ENCODE measurements at regions not wholly inside any gene's neighbourhood (a gene's known extent, or its start where the extent isn't known, plus 50 kb on each side); places are given as distances from the start of the nearest gene placed in this dataset.

- no peak for DNase-seq
- H3K4me3 ChIP-seq, result no peak overlapping the region
- H3K27me3 ChIP-seq, result no peaks in the 10 kb centered on the region
- no peak overlapping the region for H3K27ac ChIP-seq
- WGBS, 2 donors, result 85 to 90% methylated on average over 2 of the region's 2 CpGs
- H3K36me3 ChIP-seq, result no peaks in the 10 kb centered on the region
- TF ChIP-seq, protein P1, sequence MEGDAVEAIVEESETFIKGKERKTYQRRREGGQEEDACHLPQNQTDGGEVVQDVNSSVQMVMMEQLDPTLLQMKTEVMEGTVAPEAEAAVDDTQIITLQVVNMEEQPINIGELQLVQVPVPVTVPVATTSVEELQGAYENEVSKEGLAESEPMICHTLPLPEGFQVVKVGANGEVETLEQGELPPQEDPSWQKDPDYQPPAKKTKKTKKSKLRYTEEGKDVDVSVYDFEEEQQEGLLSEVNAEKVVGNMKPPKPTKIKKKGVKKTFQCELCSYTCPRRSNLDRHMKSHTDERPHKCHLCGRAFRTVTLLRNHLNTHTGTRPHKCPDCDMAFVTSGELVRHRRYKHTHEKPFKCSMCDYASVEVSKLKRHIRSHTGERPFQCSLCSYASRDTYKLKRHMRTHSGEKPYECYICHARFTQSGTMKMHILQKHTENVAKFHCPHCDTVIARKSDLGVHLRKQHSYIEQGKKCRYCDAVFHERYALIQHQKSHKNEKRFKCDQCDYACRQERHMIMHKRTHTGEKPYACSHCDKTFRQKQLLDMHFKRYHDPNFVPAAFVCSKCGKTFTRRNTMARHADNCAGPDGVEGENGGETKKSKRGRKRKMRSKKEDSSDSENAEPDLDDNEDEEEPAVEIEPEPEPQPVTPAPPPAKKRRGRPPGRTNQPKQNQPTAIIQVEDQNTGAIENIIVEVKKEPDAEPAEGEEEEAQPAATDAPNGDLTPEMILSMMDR (IDR thresholded peaks at IDR 0.05), result no peak
- TF ChIP-seq POLR2A (IDR thresholded peaks at IDR 0.05), result no peak
- intact Hi-C loops (cut with DNase I), result no loop called here
- H3K9me3 ChIP-seq, result no peaks in the 10 kb centered on the region
- H3K4me1 ChIP-seq, result peaks cover 0 to 8% (median 0%) of the 10 kb centered on the region in 3 donors
These were observed 233.5 kb upstream of the GAS1 start for GRCh38 chr9:87180841-87181240.

GRCh38 chr9:87181670-87182069, 234.4 kb upstream of the GAS1 start:
- intact Hi-C loops (cut with DNase I), result no loop called here
- TF ChIP-seq, protein P1 (IDR thresholded peaks at IDR 0.05), result no peak
- TF ChIP-seq POLR2A (IDR thresholded peaks at IDR 0.05), result no peak
- no peak for DNase-seq
- H3K4me1 ChIP-seq, result peaks cover 0 to 8% (median 0%) of the 10 kb centered on the region in 3 donors
- no peaks in the 10 kb centered on the region for H3K36me3 ChIP-seq
- no peaks in the 10 kb centered on the region for H3K9me3 ChIP-seq
- 57 to 67% methylated on average over 1 of the region's 1 CpG for WGBS, 2 donors
- H3K27ac ChIP-seq, result no peak overlapping the region
- H3K4me3 ChIP-seq, result no peak overlapping the region
- no peaks in the 10 kb centered on the region for H3K27me3 ChIP-seq

GRCh38 chr9:87184956-87185642, 237.8 kb upstream of the GAS1 start:
- H3K9me3 ChIP-seq, result no peaks in the 10 kb centered on the region

DNA sequence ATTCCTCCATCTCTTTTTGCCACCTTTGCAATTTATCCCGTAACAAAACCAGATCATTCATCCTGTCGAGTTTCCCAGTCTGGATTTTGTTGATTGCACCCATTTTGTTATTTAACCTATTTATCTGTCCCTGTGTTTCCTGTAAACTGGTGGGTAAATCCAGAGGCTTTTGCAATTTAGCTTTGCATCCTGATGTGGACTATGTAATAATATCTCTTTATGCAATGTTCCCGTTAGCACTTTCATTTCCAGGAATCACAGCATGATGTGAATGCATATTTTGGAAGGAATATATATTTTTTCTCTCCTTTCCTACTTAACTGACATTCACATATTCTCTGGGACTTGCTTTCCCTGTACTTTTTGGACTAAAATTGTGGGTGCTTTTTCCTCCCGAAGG, 240.3 kb upstream of the GAS1 start:
- DNase-seq, result no peak
- TF ChIP-seq POLR2A (IDR thresholded peaks at IDR 0.05), result no peak
- TF ChIP-seq, protein P1 (IDR thresholded peaks at IDR 0.05), result no peak
- Histone ChIP-seq H3K27me3 (peaks cover 0 to 8% (median 0%) of the 10 kb centered on the region in 4 donors), H3K4me3 (no peak overlapping the region), H3K27ac (no peak overlapping the region), H3K36me3 (no peaks in the 10 kb centered on the region), H3K9me3 (no peaks in the 10 kb centered on the region), H3K4me1 (no peaks in the 10 kb centered on the region)
- WGBS, 2 donors, result 78 to 82% methylated on average over 4 of the region's 4 CpGs
- intact Hi-C loops (cut with DNase I), result no loop called here

More at GRCh38 chr9:87184956-87185642, 237.8 kb upstream of the GAS1 start:
- no peak for DNase-seq
- Histone ChIP-seq H3K27me3 (peaks cover 0 to 8% (median 0%) of the 10 kb centered on the region in 4 donors), H3K27ac (no peak overlapping the region), H3K36me3 (no peaks in the 10 kb centered on the region), H3K4me1 (peaks cover 0 to under 1% (median 0%) of the 10 kb centered on the region in 3 donors), H3K4me3 (no peak overlapping the region)
- WGBS, 2 donors, result 71 to 85% methylated on average over 6 of the region's 6 CpGs
- intact Hi-C loops (cut with DNase I), result no loop called here
- no peak for TF ChIP-seq POLR2A (IDR thresholded peaks at IDR 0.05)
- TF ChIP-seq, protein P1 (IDR thresholded peaks at IDR 0.05), result no peak

- Histone ChIP-seq H3K27ac (no peak overlapping the region), H3K27me3 (peaks cover 0 to 8% (median 0%) of the 10 kb centered on the region in 4 donors), H3K4me3 (no peak overlapping the region), H3K4me1 (peaks cover 0 to 3% (median 0%) of the 10 kb centered on the region in 3 donors), H3K36me3 (no peaks in the 10 kb centered on the region), H3K9me3 (no peaks in the 10 kb centered on the region)
- intact Hi-C loops (cut with DNase I), result no loop called here
- WGBS, 2 donors, result 75 to 84% methylated on average over 4 of the region's 4 CpGs
- DNase-seq, result no peak
- no peak for TF ChIP-seq POLR2A (IDR thresholded peaks at IDR 0.05)
- TF ChIP-seq, protein P1 (IDR thresholded peaks at IDR 0.05), result no peak
These were observed 241.7 kb upstream of the GAS1 start for GRCh38 chr9:87189006-87189405.
